Tibial artery (tissue), 4 donors: ENCODE measurements at regions not wholly inside any gene's neighbourhood (a gene's known extent, or its start where the extent isn't known, plus 50 kb on each side); places are given as distances from the start of the nearest gene placed in this dataset.
A peak's percentile ranks its signal among the peaks of the same experiment; 100 is the strongest.

ENCODE experiments used
- DNase-seq, 2 donors: peaks; one replicate each; pipeline ENCODE4 v3.0.0-alpha.2; 2019
- H3K27ac ChIP-seq, 2 donors: fragments of 200-600 bp; sonication (generic) in 1 of 2; 1 replicate in 1 of 2; 2 replicates in 1 of 2; pipeline ENCODE4 v1.5.1; 2018 to 2019; ENCODE audit warnings: mild to moderate bottlenecking in 1 of 2
- H3K27me3 ChIP-seq, 2 donors: fragments of 200-600 bp; sonication (generic) in 1 of 2; one replicate each; pipeline versions ENCODE4 v1.5.1 to v1.6.0; 2016 to 2019
- H3K36me3 ChIP-seq, 3 donors: fragments of 200-600 bp; sonication (generic) in 2 of 3; one replicate each; pipeline ENCODE4 v1.5.1; 2016 to 2019; ENCODE audit warnings: mild to moderate bottlenecking in 2 of 3
- H3K4me1 ChIP-seq, 4 donors: fragments of 200-600 bp; sonication (generic) in 2 of 4; 1 replicate in 3 of 4; 2 replicates in 1 of 4; pipeline ENCODE4 v1.5.1; 2016 to 2019
- H3K4me3 ChIP-seq, 2 donors: fragments of 200-600 bp; sonication (generic) in 1 of 2; 1 replicate in 1 of 2; 2 replicates in 1 of 2; pipeline ENCODE4 v1.5.1; 2018 to 2019; ENCODE audit warnings: mild to moderate bottlenecking in 2 of 2
- H3K9me3 ChIP-seq, 3 donors: fragments of 200-600 bp; sonication (generic) in 1 of 3; one replicate each; pipeline ENCODE4 v1.5.1; 2016 to 2019
- CTCF ChIP-seq, 2 experiments: fragments of 200-600 bp in 1 of 2; fragments of 450-650 bp in 1 of 2; IDR thresholded peaks; one replicate each; pipeline ENCODE4 v1.5.1; 2017 to 2019; ENCODE audit warnings: antibody characterized with exemption in 2 of 2, mild to moderate bottlenecking in 1 of 2, moderate library complexity in 1 of 2
- intact Hi-C: fragments of 100-400 bp; cut with DNase I; formaldehyde crosslinking; loops from one replicate; pipeline ENCODE4 v1.15.0; 2023; ENCODE audit warnings: low total_unique reads

- no peaks in the 10 kb centered on the region for H3K36me3 ChIP-seq
- H3K4me1 ChIP-seq, result no peaks in the 10 kb centered on the region
- H3K27me3 ChIP-seq, result peaks cover 0 to 2% of the 10 kb centered on the region in 2 donors
- no peak overlapping the region for H3K4me3 ChIP-seq
- TF ChIP-seq CTCF (IDR thresholded peaks at IDR 0.05), result no peak
- intact Hi-C loops, result no loop called here
- DNase-seq, result no peak
- no peaks in the 10 kb centered on the region for H3K9me3 ChIP-seq
- H3K27ac ChIP-seq, result no peak overlapping the region
These were observed 252.4 kb upstream of the CPNE8 start for GRCh38 chr12:39157696-39158342.

GRCh38 chr12:39145175-39145999 lies 240.0 kb upstream of the CPNE8 start:
- Histone ChIP-seq H3K27me3 (peaks cover 0 to 18% of the 10 kb centered on the region in 2 donors), H3K4me3 (peak overlapping the region; percentile 48 to 49), H3K27ac (no peak overlapping the region), H3K36me3 (no peaks in the 10 kb centered on the region), H3K9me3 (peaks cover 0 to 10% (median 2%) of the 10 kb centered on the region in 3 donors), H3K4me1 (peaks cover 0 to 19% (median 11%) of the 10 kb centered on the region in 4 donors)
- intact Hi-C loops, result no loop called here
- DNase-seq, result no peak
- peak; percentile 30 to 33 for TF ChIP-seq CTCF (IDR thresholded peaks at IDR 0.05)

GRCh38 chr12:39144613-39145061 lies 239.2 kb upstream of the CPNE8 start:
- Histone ChIP-seq H3K9me3 (peaks cover 0 to 2% (median 0%) of the 10 kb centered on the region in 3 donors), H3K4me1 (peaks cover 0 to 19% (median 11%) of the 10 kb centered on the region in 4 donors), H3K36me3 (no peaks in the 10 kb centered on the region), H3K27ac (no peak overlapping the region), H3K4me3 (peak overlapping the region; percentile 48 to 49), H3K27me3 (peaks cover 0 to 18% of the 10 kb centered on the region in 2 donors)
- intact Hi-C loops, result no loop called here
- no peak for TF ChIP-seq CTCF (IDR thresholded peaks at IDR 0.05)
- no peak for DNase-seq

GRCh38 chr12:39138268-39138667 lies 232.9 kb upstream of the CPNE8 start:
- Histone ChIP-seq H3K9me3 (no peaks in the 10 kb centered on the region), H3K36me3 (no peaks in the 10 kb centered on the region), H3K4me1 (no peaks in the 10 kb centered on the region), H3K4me3 (no peak overlapping the region), H3K27me3 (no peaks in the 10 kb centered on the region), H3K27ac (no peak overlapping the region)
- no peak for DNase-seq
- intact Hi-C loops, result no loop called here
- TF ChIP-seq CTCF (IDR thresholded peaks at IDR 0.05), result no peak

- TF ChIP-seq CTCF (IDR thresholded peaks at IDR 0.05), result no peak
- intact Hi-C loops, result no loop called here
These were observed 222.0 kb upstream of the CPNE8 start for GRCh38 chr12:39127401-39127800.

More at GRCh38 chr12:39127401-39127800, 222.0 kb upstream of the CPNE8 start:
- no peaks in the 10 kb centered on the region for H3K4me1 ChIP-seq
- H3K36me3 ChIP-seq, result no peaks in the 10 kb centered on the region
- no peaks in the 10 kb centered on the region for H3K27me3 ChIP-seq
- H3K27ac ChIP-seq, result no peak overlapping the region
- no peaks in the 10 kb centered on the region for H3K9me3 ChIP-seq
- no peak overlapping the region for H3K4me3 ChIP-seq
- no peak for DNase-seq
